Upper lobe of left lung (tissue), 4 donors: ENCODE measurements at regions not wholly inside any gene's neighbourhood (a gene's known extent, or its start where the extent isn't known, plus 50 kb on each side); places are given as distances from the start of the nearest gene placed in this dataset.

Source experiments
- POLR2AphosphoS5 ChIP-seq, 2 donors: sonication (generic); formaldehyde crosslinking; IDR thresholded peaks; one replicate each; pipeline ENCODE4 v1.5.1; 2017; ENCODE audit warnings: antibody characterized with exemption in 2 of 2
- TF ChIP-seq, protein P1 (sequence below), 6 experiments: fragments of 450-650 bp in 4 of 6; fragments of 200-600 bp in 2 of 6; sonication (generic) in 2 of 6; IDR thresholded peaks; one replicate each; pipeline ENCODE4 v1.5.1; 2016 to 2019; ENCODE audit warnings: antibody characterized with exemption in 6 of 6

DNA sequence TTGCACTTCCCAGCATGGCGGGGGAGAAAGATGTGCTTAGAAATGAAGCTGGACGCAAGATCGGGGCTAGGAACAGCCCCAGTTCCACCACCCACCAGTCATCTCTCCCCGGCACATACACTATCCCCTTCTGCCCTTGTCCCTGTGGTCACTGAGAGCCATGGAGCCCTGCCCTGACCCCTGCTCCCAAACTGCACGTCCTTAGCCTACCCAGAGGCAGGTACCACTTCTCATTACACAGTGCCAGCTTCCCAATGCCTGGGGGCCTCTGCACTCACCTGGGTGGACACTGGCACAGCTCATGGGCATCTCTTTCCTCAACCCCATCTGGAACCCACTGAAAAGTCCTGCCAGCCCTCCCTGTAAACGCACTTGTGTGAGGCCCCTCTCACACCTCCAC, 139.3 kb upstream of the PRR20G start:
- TF ChIP-seq, protein P1, sequence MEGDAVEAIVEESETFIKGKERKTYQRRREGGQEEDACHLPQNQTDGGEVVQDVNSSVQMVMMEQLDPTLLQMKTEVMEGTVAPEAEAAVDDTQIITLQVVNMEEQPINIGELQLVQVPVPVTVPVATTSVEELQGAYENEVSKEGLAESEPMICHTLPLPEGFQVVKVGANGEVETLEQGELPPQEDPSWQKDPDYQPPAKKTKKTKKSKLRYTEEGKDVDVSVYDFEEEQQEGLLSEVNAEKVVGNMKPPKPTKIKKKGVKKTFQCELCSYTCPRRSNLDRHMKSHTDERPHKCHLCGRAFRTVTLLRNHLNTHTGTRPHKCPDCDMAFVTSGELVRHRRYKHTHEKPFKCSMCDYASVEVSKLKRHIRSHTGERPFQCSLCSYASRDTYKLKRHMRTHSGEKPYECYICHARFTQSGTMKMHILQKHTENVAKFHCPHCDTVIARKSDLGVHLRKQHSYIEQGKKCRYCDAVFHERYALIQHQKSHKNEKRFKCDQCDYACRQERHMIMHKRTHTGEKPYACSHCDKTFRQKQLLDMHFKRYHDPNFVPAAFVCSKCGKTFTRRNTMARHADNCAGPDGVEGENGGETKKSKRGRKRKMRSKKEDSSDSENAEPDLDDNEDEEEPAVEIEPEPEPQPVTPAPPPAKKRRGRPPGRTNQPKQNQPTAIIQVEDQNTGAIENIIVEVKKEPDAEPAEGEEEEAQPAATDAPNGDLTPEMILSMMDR (IDR thresholded peaks at IDR 0.05), result no peak
- no peak for TF ChIP-seq POLR2AphosphoS5 (IDR thresholded peaks at IDR 0.05)
